Spleen (tissue), 7 donors: ENCODE measurements at regions not wholly inside any gene's neighbourhood (a gene's known extent, or its start where the extent isn't known, plus 50 kb on each side); places are given as distances from the start of the nearest gene placed in this dataset.

ENCODE experiments used
- POLR2A ChIP-seq, 3 donors: fragments of 450-650 bp; IDR thresholded peaks; one replicate each; pipeline ENCODE4 v1.5.1; 2017; ENCODE audit warnings: antibody characterized with exemption in 3 of 3, mild to moderate bottlenecking in 1 of 3
- POLR2AphosphoS5 ChIP-seq, 3 donors: sonication (generic); formaldehyde crosslinking; IDR thresholded peaks; one replicate each; pipeline ENCODE4 v1.5.1; 2017; ENCODE audit warnings: antibody characterized with exemption in 3 of 3
- TF ChIP-seq, protein P1 (sequence below), 11 experiments: fragments of 200-600 bp in 7 of 11; fragments of 450-650 bp in 4 of 11; sonication (generic) in 4 of 11; IDR thresholded peaks in 8 of 11; conservative IDR thresholded peaks in 3 of 11; 1 replicate in 7 of 11; 2 replicates in 4 of 11; pipeline versions ENCODE4 v1.4.0 to v1.8.0; 2016 to 2021; ENCODE audit warnings: antibody characterized with exemption in 11 of 11, inconsistent platforms in 4 of 11, mild to moderate bottlenecking in 1 of 11
- donor health status: DM: no; HTN: no; CAD: no; lungs with moderate emphysema.
- donor health status: DM: no; HTN: no; CAD: no.
- donor health status: DM: no; HTN: no; CAD: no.

DNA sequence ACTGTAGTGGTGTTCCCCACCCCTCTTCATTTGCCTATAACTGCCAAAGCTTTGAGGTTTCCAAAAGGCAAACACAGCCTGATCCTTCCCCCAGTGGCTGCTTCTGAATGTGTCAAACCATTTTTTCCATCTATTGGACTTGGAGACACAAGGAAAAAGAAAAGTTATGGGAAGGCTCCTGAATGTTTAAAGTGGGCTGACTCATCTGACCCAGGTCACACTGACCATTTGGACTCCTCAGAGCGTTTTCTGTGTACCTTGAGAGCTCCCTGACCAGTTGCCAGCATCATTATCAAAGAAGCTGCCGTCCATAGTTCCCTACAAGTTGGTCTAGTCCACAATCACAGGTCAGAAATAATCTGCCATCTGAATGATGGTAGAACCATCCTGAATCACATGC, 123.4 kb upstream of the COL3A1 start:
- TF ChIP-seq POLR2A (IDR thresholded peaks at IDR 0.05) (no peak), POLR2AphosphoS5 (IDR thresholded peaks at IDR 0.05) (no peak)
- TF ChIP-seq, protein P1, sequence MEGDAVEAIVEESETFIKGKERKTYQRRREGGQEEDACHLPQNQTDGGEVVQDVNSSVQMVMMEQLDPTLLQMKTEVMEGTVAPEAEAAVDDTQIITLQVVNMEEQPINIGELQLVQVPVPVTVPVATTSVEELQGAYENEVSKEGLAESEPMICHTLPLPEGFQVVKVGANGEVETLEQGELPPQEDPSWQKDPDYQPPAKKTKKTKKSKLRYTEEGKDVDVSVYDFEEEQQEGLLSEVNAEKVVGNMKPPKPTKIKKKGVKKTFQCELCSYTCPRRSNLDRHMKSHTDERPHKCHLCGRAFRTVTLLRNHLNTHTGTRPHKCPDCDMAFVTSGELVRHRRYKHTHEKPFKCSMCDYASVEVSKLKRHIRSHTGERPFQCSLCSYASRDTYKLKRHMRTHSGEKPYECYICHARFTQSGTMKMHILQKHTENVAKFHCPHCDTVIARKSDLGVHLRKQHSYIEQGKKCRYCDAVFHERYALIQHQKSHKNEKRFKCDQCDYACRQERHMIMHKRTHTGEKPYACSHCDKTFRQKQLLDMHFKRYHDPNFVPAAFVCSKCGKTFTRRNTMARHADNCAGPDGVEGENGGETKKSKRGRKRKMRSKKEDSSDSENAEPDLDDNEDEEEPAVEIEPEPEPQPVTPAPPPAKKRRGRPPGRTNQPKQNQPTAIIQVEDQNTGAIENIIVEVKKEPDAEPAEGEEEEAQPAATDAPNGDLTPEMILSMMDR (IDR thresholded peaks at IDR 0.05 in 8 of 11, conservative IDR thresholded peaks at IDR 0.05 in 3 of 11), result no peak
